Ishikawa (cell line): ENCODE measurements at regions not wholly inside any gene's neighbourhood (a gene's known extent, or its start where the extent isn't known, plus 50 kb on each side); places are given as distances from the start of the nearest gene placed in this dataset.

Source experiments
- CEBPB ChIP-seq: IDR thresholded peaks from 2 replicates; pipeline ENCODE4 v1.6.1; 2012
- CREB1 ChIP-seq: IDR thresholded peaks from 2 replicates; pipeline ENCODE4 v1.6.1; 2012; ENCODE audit warnings: low read depth
- EGR1 ChIP-seq: IDR thresholded peaks from 2 replicates; pipeline ENCODE4 v1.6.1; 2012
- EP300 ChIP-seq: IDR thresholded peaks from 2 replicates; pipeline ENCODE4 v1.6.1; 2012; ENCODE audit warnings: borderline replicate concordance
- FOXM1 ChIP-seq: IDR thresholded peaks from 2 replicates; pipeline ENCODE4 v1.6.1; 2012; ENCODE audit warnings: low read depth, borderline replicate concordance
- MAX ChIP-seq: IDR thresholded peaks from 2 replicates; pipeline ENCODE4 v1.6.1; 2012
- NFIC ChIP-seq: IDR thresholded peaks from 2 replicates; pipeline ENCODE4 v1.6.1; 2012
- RAD21 ChIP-seq: IDR thresholded peaks from 2 replicates; pipeline ENCODE4 v1.6.1; 2012; ENCODE audit warnings: low read depth
- REST ChIP-seq: IDR thresholded peaks from 2 replicates; pipeline ENCODE4 v1.6.1; 2012; ENCODE audit warnings: low read depth, mild to moderate bottlenecking
- TAF1 ChIP-seq: IDR thresholded peaks from 2 replicates; pipeline ENCODE4 v1.6.1; 2012; ENCODE audit warnings: low read depth, mild to moderate bottlenecking
- TEAD4 ChIP-seq: IDR thresholded peaks from 2 replicates; pipeline ENCODE4 v1.6.1; 2012
- YY1 ChIP-seq: IDR thresholded peaks from 2 replicates; pipeline ENCODE4 v1.6.1; 2012; ENCODE audit warnings: low read depth
- ZBTB7A ChIP-seq: IDR thresholded peaks from 2 replicates; pipeline ENCODE4 v1.6.1; 2012; ENCODE audit warnings: low read depth

DNA sequence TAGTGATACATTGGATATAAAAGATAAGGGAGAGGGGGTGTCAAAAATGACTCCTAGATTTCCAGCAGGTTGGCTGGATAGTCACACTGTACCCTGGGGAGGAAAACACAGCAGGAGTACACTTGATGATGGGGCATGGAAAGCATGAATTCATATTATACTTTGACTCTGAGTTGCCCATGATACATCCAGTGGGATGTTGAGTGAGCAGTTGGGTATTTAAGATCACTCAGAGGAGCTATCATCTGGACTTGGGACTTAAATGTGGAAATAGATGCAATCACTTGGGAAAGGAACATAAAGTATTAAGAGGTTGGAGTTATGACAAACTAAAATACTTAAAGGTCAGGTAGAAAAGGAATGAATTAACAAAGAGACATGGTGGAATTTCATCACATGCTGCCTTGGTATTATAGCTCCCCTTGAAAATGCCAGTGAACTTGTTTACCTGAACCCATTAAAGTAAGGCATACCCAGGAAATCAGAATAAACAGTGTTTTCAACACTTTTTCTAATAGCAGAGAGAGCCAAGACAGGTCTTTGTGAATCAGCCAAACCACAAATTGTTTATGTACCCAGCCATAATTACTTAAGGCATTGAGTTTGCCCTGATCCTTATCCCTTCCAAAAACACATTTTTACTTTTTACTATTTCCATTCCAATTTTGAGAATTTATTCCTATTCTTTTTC, 49.9 kb upstream of the ABI3BP start:
- no peak for TF ChIP-seq EGR1
- no peak for TF ChIP-seq YY1
- no peak for TF ChIP-seq TAF1
- TF ChIP-seq REST, result no peak
- TF ChIP-seq CREB1, result no peak
- no peak for TF ChIP-seq EP300
- TF ChIP-seq RAD21, result no peak
- no peak for TF ChIP-seq ZBTB7A
- TF ChIP-seq MAX, result no peak
- no peak for TF ChIP-seq FOXM1
- no peak for TF ChIP-seq NFIC
- no peak for TF ChIP-seq TEAD4
- TF ChIP-seq CEBPB, result no peak
